GM12874 (cell line): ENCODE measurements at regions not wholly inside any gene's neighbourhood (a gene's known extent, or its start where the extent isn't known, plus 50 kb on each side); places are given as distances from the start of the nearest gene placed in this dataset.

Experiments used
- CTCF ChIP-seq: IDR thresholded peaks from 2 replicates; pipeline ENCODE4 v1.5.1; 2011; ENCODE audit warnings: low read depth, mild to moderate bottlenecking, control low read depth, low read length, moderate library complexity; ENCODE audit not compliant: insufficient read depth

GRCh38 chr1:90809093-90809492, 92.0 kb upstream of the BARHL2 start:
- TF ChIP-seq CTCF = no peak

- no peak for TF ChIP-seq CTCF
Measured at GRCh38 chr1:90807329-90807728, 90.2 kb upstream of the BARHL2 start.

GRCh38 chr1:90802622-90803021, 85.5 kb upstream of the BARHL2 start:
- TF ChIP-seq CTCF = no peak

GRCh38 chr1:90800012-90800717, 83.1 kb upstream of the BARHL2 start:
- no peak for TF ChIP-seq CTCF

GRCh38 chr1:90799326-90799725, 82.2 kb upstream of the BARHL2 start:
- no peak for TF ChIP-seq CTCF

GRCh38 chr1:90798883-90799282, 81.8 kb upstream of the BARHL2 start:
- TF ChIP-seq CTCF = no peak

GRCh38 chr1:90798344-90798743, 81.2 kb upstream of the BARHL2 start:
- no peak for TF ChIP-seq CTCF
